Ovary (tissue), 3 donors: ENCODE measurements at regions not wholly inside any gene's neighbourhood (a gene's known extent, or its start where the extent isn't known, plus 50 kb on each side); places are given as distances from the start of the nearest gene placed in this dataset.

ENCODE experiments used
- POLR2A ChIP-seq: fragments of 450-650 bp; IDR thresholded peaks from one replicate; pipeline ENCODE4 v1.6.1; 2017; ENCODE audit warnings: antibody characterized with exemption, mild to moderate bottlenecking, moderate library complexity
- TF ChIP-seq, protein P1 (sequence below), 3 donors: fragments of 450-650 bp in 2 of 3; fragments of 200-600 bp in 1 of 3; IDR thresholded peaks; one replicate each; pipeline versions ENCODE4 v1.5.1 to v1.8.0; 2016 to 2022; ENCODE audit warnings: antibody characterized with exemption in 3 of 3, mild to moderate bottlenecking in 1 of 3
- donor health status: DM: no; HTN: no; CAD: no.

GRCh38 chr7:121484089-121484763 lies 88.1 kb upstream of the FAM3C start:
- TF ChIP-seq, protein P1, sequence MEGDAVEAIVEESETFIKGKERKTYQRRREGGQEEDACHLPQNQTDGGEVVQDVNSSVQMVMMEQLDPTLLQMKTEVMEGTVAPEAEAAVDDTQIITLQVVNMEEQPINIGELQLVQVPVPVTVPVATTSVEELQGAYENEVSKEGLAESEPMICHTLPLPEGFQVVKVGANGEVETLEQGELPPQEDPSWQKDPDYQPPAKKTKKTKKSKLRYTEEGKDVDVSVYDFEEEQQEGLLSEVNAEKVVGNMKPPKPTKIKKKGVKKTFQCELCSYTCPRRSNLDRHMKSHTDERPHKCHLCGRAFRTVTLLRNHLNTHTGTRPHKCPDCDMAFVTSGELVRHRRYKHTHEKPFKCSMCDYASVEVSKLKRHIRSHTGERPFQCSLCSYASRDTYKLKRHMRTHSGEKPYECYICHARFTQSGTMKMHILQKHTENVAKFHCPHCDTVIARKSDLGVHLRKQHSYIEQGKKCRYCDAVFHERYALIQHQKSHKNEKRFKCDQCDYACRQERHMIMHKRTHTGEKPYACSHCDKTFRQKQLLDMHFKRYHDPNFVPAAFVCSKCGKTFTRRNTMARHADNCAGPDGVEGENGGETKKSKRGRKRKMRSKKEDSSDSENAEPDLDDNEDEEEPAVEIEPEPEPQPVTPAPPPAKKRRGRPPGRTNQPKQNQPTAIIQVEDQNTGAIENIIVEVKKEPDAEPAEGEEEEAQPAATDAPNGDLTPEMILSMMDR (IDR thresholded peaks at IDR 0.05), result no peak
- no peak for TF ChIP-seq POLR2A
